OCI-LY7 (cell line): ENCODE measurements at regions not wholly inside any gene's neighbourhood (a gene's known extent, or its start where the extent isn't known, plus 50 kb on each side); places are given as distances from the start of the nearest gene placed in this dataset.

Experiments used
- BruUV-seq: library from RNA; stranded (reverse); fragments of 400-500 nt; replicated peaks from 2 replicates; lab custom pipeline; 2021; lab: Mats Ljungman, UMichigan
- CTCF ChIA-PET: fragments of 300-600 bp; sonication (Branson Sonifier 250); formaldehyde crosslinking; loops from one replicate; lab custom pipeline; 2022; ENCODE audit warnings: antibody characterized with exemption; ENCODE audit not compliant: unreplicated experiment; lab: Charles Lee
- POLR2A ChIA-PET: fragments of 300-600 bp; sonication (Branson Sonifier 250); formaldehyde crosslinking; loops from one replicate; lab custom pipeline; 2022; ENCODE audit warnings: antibody characterized with exemption; lab: Charles Lee
- DNase-seq: peaks from one replicate; pipeline ENCODE4 v3.0.0-alpha.2; 2015; ENCODE audit warnings: low spot score
- H2AFZ ChIP-seq: fragments of 200-600 bp; sonication (generic), shearing (Covaris generic); 2 replicates; pipeline ENCODE4 v1.6.1; 2014; ENCODE audit warnings: mild to moderate bottlenecking, antibody characterized with exemption, low read length, moderate library complexity
- H3K27ac ChIP-seq: fragments of 200-600 bp; sonication (generic); 2 replicates; pipeline ENCODE4 v1.5.1; 2014; ENCODE audit warnings: mixed run types, low read depth, mild to moderate bottlenecking, moderate library complexity, low read length, inconsistent platforms; ENCODE audit not compliant: poor library complexity, severe bottlenecking
- H3K36me3 ChIP-seq: fragments of 200-600 bp; sonication (generic); 2 replicates; pipeline ENCODE4 v1.6.1; 2014; ENCODE audit warnings: mild to moderate bottlenecking, antibody characterized with exemption, low read length, moderate library complexity, mixed read lengths; ENCODE audit not compliant: insufficient read depth
- H3K4me1 ChIP-seq: fragments of 200-600 bp; sonication (generic); 2 replicates; pipeline ENCODE4 v1.5.1; 2014; ENCODE audit warnings: mild to moderate bottlenecking, low read length; ENCODE audit not compliant: insufficient read depth, poor library complexity, severe bottlenecking
- H3K4me2 ChIP-seq: fragments of 200-600 bp; sonication (generic); 2 replicates; pipeline ENCODE4 v1.6.1; 2014; ENCODE audit warnings: mild to moderate bottlenecking, low read length
- H3K4me3 ChIP-seq: fragments of 200-600 bp; sonication (generic); 2 replicates; pipeline ENCODE4 v1.5.1; 2014; ENCODE audit warnings: mild to moderate bottlenecking, low read depth, low read length; ENCODE audit not compliant: poor library complexity, severe bottlenecking
- H3K79me2 ChIP-seq: fragments of 200-600 bp; sonication (generic); 2 replicates; pipeline ENCODE4 v1.6.1; 2016; ENCODE audit warnings: low read depth, mild to moderate bottlenecking, low read length, moderate library complexity, mixed read lengths; ENCODE audit not compliant: insufficient read depth
- H3K9me2 ChIP-seq: fragments of 200-600 bp; sonication (generic); 2 replicates; pipeline ENCODE4 v1.6.1; 2016; ENCODE audit warnings: mild to moderate bottlenecking, low read length, mixed read lengths; ENCODE audit not compliant: insufficient read depth
- H3K9me3 ChIP-seq: fragments of 200-600 bp; sonication (generic); 2 replicates; pipeline ENCODE4 v1.6.1; 2014; ENCODE audit warnings: mild to moderate bottlenecking, mixed run types, low read length, mixed read lengths
- H4K20me1 ChIP-seq: fragments of 200-600 bp; sonication (generic); 2 replicates; pipeline ENCODE4 v1.6.1; 2014; ENCODE audit warnings: mild to moderate bottlenecking, antibody characterized with exemption, low read length, moderate library complexity, mixed read lengths; ENCODE audit not compliant: insufficient read depth
- EZH2phosphoT487 ChIP-seq: fragments of 200-600 bp; sonication (generic); IDR thresholded peaks from 2 replicates; pipeline ENCODE4 v1.6.1; 2018; ENCODE audit warnings: low read depth, borderline replicate concordance, mild to moderate bottlenecking, mixed run types, antibody characterized with exemption, low read length, moderate library complexity, mixed read lengths
- intact Hi-C: fragments of 100-400 bp; cut with micrococcal nuclease; formaldehyde crosslinking; loops from one replicate; pipeline ENCODE4 v1.10.0; 2022; ENCODE audit not compliant: unreplicated experiment
- TF ChIP-seq, protein P1 (sequence below): fragments of 200-600 bp; sonication (generic); conservative IDR thresholded peaks from 2 replicates; pipeline ENCODE4 v1.5.1; 2014; ENCODE audit warnings: mild to moderate bottlenecking, antibody characterized with exemption, low read length, moderate library complexity, mixed read lengths

DNA sequence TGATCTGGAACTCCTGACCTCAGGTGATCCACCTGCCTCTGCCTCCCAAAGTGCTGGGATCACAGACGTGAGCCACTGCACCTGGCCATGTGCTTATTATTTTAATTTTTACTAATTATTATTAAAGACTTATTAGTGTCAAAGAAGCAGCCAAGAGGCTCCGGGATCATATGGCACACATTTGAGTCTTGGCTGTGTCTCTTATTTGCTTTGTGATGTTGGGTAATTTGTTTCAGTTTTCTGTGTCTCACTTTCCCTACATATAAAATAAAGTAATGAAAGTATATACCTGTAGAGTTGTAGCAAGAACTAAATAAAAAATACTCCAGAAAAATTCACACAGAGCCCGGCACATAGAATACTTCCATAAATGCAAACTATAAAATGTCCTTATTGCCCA is 238.0 kb upstream of the TBL1XR1 start:
- no peaks in the 10 kb centered on the region for H3K9me3 ChIP-seq
- no peak overlapping the region for H3K27ac ChIP-seq
- H3K4me3 ChIP-seq = no peak overlapping the region
- no peak overlapping the region for H2AFZ ChIP-seq
- H3K9me2 ChIP-seq = no peaks in the 10 kb centered on the region
- no peaks in the 10 kb centered on the region for H3K36me3 ChIP-seq
- H3K4me1 ChIP-seq = no peaks in the 10 kb centered on the region
- no peaks in the 10 kb centered on the region for H3K79me2 ChIP-seq
- no TSS peak for BruUV-seq
- H3K4me2 ChIP-seq = no peak overlapping the region
- ChIA-PET POLR2A (interaction anchor here (0.7 to 1.0 kb wide), 3 partner anchors 12 to 248 kb away, joined by 3 to 7 read pairs (median 3); no protein-coding TSS in a partner anchor), CTCF (no interaction called here)
- TF ChIP-seq EZH2phosphoT487 = no peak
- TF ChIP-seq, protein P1, sequence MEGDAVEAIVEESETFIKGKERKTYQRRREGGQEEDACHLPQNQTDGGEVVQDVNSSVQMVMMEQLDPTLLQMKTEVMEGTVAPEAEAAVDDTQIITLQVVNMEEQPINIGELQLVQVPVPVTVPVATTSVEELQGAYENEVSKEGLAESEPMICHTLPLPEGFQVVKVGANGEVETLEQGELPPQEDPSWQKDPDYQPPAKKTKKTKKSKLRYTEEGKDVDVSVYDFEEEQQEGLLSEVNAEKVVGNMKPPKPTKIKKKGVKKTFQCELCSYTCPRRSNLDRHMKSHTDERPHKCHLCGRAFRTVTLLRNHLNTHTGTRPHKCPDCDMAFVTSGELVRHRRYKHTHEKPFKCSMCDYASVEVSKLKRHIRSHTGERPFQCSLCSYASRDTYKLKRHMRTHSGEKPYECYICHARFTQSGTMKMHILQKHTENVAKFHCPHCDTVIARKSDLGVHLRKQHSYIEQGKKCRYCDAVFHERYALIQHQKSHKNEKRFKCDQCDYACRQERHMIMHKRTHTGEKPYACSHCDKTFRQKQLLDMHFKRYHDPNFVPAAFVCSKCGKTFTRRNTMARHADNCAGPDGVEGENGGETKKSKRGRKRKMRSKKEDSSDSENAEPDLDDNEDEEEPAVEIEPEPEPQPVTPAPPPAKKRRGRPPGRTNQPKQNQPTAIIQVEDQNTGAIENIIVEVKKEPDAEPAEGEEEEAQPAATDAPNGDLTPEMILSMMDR = no peak
- no peaks in the 10 kb centered on the region for H4K20me1 ChIP-seq
- intact Hi-C loops = no loop called here
- no peak for DNase-seq

DNA sequence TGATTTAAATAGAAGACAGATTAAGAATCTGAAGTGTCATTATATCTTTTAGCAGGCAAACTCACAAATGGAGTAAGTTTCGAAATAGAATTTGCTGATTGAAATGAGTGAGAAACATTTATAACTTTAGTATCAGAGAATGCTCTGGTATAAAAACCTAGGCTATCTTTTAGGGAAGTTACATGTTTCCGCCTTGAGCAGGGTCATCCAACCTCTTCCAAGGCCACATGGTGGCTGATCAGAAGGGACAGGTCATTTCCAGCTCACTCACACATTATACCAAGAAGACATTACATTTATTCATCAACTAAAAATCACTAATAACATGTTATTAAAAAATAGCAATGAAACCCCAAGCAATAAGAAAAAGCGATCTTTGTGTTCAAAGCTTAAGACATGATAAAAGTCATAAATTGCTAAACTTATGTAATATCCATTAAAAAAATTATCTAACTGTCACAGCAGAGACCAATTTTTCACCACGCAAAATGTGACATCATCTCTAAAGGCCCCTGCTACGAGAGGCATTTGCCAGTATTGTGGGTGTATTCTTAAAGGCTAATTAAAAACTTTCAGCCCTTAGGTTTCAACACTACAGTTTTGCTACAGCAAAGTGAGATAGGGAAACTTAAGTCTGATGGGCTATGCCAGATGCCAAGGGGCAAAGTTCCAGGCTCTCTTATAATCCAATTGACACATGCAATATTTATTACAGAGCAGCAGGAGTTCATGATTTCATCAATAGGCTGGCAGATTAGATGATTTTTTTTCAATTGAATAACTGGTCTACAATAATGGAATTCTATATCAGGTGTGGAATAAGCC is 240.4 kb upstream of the TBL1XR1 start:
- BruUV-seq = no TSS peak
- ChIA-PET CTCF (no interaction called here), POLR2A (interaction anchor here (0.9 to 1.7 kb wide), 3 partner anchors 11 to 27 kb away, joined by 3 to 6 read pairs (median 3); no protein-coding TSS in a partner anchor)
- peaks cover 16% of the 10 kb centered on the region for H3K4me1 ChIP-seq
- no peaks in the 10 kb centered on the region for H4K20me1 ChIP-seq
- H2AFZ ChIP-seq = no peak overlapping the region
- no peaks in the 10 kb centered on the region for H3K9me2 ChIP-seq
- H3K27ac ChIP-seq = no peak overlapping the region
- no peaks in the 10 kb centered on the region for H3K9me3 ChIP-seq
- intact Hi-C loops = no loop called here
- no peak for DNase-seq
- TF ChIP-seq EZH2phosphoT487 = no peak
- TF ChIP-seq, protein P1 = no peak
- no peaks in the 10 kb centered on the region for H3K79me2 ChIP-seq
- no peaks in the 10 kb centered on the region for H3K36me3 ChIP-seq
- H3K4me2 ChIP-seq = no peak overlapping the region
- H3K4me3 ChIP-seq = no peak overlapping the region

DNA sequence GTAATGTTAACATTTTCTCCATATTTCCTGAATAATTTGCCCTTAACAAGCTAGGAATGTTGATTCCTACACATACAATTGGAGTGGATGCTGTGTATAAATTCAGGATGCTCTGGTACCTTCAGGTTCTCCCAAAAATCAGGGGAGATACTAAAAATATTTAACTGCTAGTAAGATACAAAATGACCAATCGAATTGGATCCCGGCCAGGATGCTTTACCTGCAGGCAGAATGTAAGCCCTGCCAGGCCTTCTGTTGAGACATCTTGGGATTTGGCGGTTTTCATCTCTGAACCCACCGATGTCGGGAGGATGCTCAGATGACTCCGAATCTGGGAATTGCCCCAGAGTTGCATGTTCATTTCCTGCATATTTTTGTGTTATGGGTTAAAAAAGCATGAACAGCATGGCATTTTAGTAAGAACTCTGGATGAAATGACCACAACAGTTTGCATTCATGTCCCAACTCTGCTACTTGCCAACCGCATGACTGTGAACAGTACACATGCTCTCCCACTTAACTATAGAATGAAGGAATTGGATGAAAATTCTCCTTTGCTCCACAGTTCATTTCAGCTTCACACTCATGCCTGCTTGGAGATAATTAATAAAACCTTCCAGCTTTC is 241.4 kb upstream of the TBL1XR1 start:
- POLR2A ChIA-PET = interaction anchor here (0.5 to 0.9 kb wide), 4 partner anchors 10 to 539 kb away, joined by 3 to 6 read pairs (median 3); no protein-coding TSS in a partner anchor

More for the DNA sequence above, 241.4 kb upstream of the TBL1XR1 start:
- no TSS peak for BruUV-seq
- H3K4me1 ChIP-seq = peaks cover 16% of the 10 kb centered on the region
- no peaks in the 10 kb centered on the region for H4K20me1 ChIP-seq
- intact Hi-C loops = no loop called here
- CTCF ChIA-PET = no interaction called here
- no peaks in the 10 kb centered on the region for H3K36me3 ChIP-seq
- no peak for TF ChIP-seq EZH2phosphoT487
- TF ChIP-seq, protein P1 = no peak
- no peaks in the 10 kb centered on the region for H3K9me3 ChIP-seq
- no peak overlapping the region for H2AFZ ChIP-seq
- DNase-seq = no peak
- no peaks in the 10 kb centered on the region for H3K9me2 ChIP-seq
- no peak overlapping the region for H3K27ac ChIP-seq
- H3K79me2 ChIP-seq = no peaks in the 10 kb centered on the region
- no peak overlapping the region for H3K4me2 ChIP-seq
- H3K4me3 ChIP-seq = no peak overlapping the region
